HepG2 (cell line): ENCODE measurements at regions not wholly inside any gene's neighbourhood (a gene's known extent, or its start where the extent isn't known, plus 50 kb on each side); places are given as distances from the start of the nearest gene placed in this dataset.
A peak's percentile ranks its signal among the peaks of the same experiment; 100 is the strongest.

Source experiments
- GZF1 ChIP-seq: sonication (generic); formaldehyde crosslinking; IDR thresholded peaks from 2 replicates; pipeline ENCODE4 v1.5.1; 2020; ENCODE audit warnings: mild to moderate bottlenecking, missing genetic modification reagents
- HMG20B ChIP-seq: conservative IDR thresholded peaks from 2 replicates; pipeline ENCODE4 v1.6.1; 2016; ENCODE audit warnings: missing genetic modification reagents, missing compliant biosample characterization
- ISL2 ChIP-seq: sonication (generic); formaldehyde crosslinking; IDR thresholded peaks from 2 replicates; pipeline ENCODE4 v1.5.0; 2020; ENCODE audit warnings: missing genetic modification reagents
- MNT ChIP-seq: fragments of 450-650 bp; IDR thresholded peaks from 2 replicates; pipeline ENCODE4 v1.6.1; 2016
- ZBTB26 ChIP-seq: IDR thresholded peaks from 2 replicates; pipeline ENCODE4 v1.6.1; 2016; ENCODE audit warnings: missing compliant biosample characterization, missing genetic modification reagents, borderline replicate concordance
- ZBTB34 ChIP-seq: sonication (generic); formaldehyde crosslinking; IDR thresholded peaks from 2 replicates; pipeline ENCODE4 v1.8.0; 2022; ENCODE audit warnings: mild to moderate bottlenecking, missing genetic modification reagents
- ZFP41 ChIP-seq: sonication (generic); formaldehyde crosslinking; IDR thresholded peaks from 2 replicates; pipeline ENCODE4 v1.4.0; 2020; ENCODE audit warnings: mild to moderate bottlenecking, missing genetic modification reagents, borderline replicate concordance
- ZNF124 ChIP-seq: sonication (generic); formaldehyde crosslinking; IDR thresholded peaks from 2 replicates; pipeline ENCODE4 v1.4.0; 2020; ENCODE audit warnings: missing genetic modification reagents
- ZNF44 ChIP-seq: sonication (generic); formaldehyde crosslinking; IDR thresholded peaks from 2 replicates; pipeline ENCODE4 v1.5.1; 2020; ENCODE audit warnings: mild to moderate bottlenecking, missing genetic modification reagents
- ZNF556 ChIP-seq: sonication (generic); formaldehyde crosslinking; IDR thresholded peaks from 2 replicates; pipeline ENCODE4 v1.4.0; 2020; ENCODE audit warnings: mild to moderate bottlenecking, missing genetic modification reagents, borderline replicate concordance
- ZNF709 ChIP-seq: sonication (generic); formaldehyde crosslinking; IDR thresholded peaks from 2 replicates; pipeline ENCODE4 v1.5.0; 2020; ENCODE audit warnings: mild to moderate bottlenecking, missing genetic modification reagents
- ZSCAN21 ChIP-seq: sonication (generic); formaldehyde crosslinking; IDR thresholded peaks from 2 replicates; pipeline ENCODE4 v1.8.0; 2022; ENCODE audit warnings: mild to moderate bottlenecking, missing genetic modification reagents, moderate library complexity, borderline replicate concordance
- TF ChIP-seq, protein P1 (sequence below), 2 experiments: sonication (generic) in 1 of 2; formaldehyde crosslinking in 1 of 2; IDR thresholded peaks; 2 replicates each; pipeline versions ENCODE4 v1.4.0 to v1.6.1; 2016 to 2020; ENCODE audit warnings: borderline replicate concordance in 1 of 2, low read depth in 1 of 2, mild to moderate bottlenecking in 1 of 2, missing genetic modification reagents in 1 of 2
- TF ChIP-seq, protein P2 (sequence below): sonication (generic); formaldehyde crosslinking; IDR thresholded peaks from 2 replicates; pipeline ENCODE4 v1.4.0; 2020; ENCODE audit warnings: missing genetic modification reagents, borderline replicate concordance

DNA sequence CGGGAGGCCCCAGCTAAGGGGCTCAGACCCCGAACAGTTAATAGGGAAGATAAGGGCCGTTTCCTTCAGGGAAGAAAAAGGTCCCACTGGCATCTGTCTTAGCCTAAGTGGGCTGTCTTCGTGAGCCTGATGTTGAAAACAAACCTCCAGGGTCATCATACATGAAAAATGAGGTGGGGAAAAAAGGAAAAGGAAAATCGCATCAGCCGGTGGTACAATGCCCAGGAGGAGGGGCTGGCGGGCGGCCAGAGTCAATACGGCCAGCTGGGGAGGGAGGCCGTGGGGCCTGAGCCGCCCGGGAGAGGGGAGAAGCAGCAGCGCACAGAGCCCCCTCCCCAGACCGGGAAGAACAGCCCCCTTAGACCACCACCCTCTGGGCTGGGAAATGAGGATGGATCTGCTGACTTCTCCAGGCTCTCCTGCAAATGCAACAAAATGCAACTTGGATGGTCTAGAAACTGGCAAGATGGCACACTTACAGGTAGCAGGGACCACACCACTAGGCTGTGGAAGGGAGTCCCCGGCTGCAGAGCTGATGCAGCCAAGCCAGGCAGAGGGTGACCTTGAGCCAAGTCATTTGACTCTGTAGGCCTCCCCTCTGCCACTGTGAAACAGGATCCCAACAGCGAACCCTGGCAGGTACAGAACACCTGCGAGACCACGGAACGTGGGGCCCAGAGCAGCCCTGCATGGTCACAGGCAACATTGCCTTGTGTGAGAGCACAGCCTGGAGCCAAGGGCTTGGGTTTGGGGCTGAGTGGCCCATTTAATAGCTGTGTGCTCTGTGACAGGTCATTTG is 448.5 kb downstream of the SOX9 start (continued):
- TF ChIP-seq ZBTB34 (CRISPR knock-in tag) = no peak
- TF ChIP-seq ZBTB26 (CRISPR knock-in tag) = no peak
- TF ChIP-seq MNT = no peak
- TF ChIP-seq, protein P1, sequence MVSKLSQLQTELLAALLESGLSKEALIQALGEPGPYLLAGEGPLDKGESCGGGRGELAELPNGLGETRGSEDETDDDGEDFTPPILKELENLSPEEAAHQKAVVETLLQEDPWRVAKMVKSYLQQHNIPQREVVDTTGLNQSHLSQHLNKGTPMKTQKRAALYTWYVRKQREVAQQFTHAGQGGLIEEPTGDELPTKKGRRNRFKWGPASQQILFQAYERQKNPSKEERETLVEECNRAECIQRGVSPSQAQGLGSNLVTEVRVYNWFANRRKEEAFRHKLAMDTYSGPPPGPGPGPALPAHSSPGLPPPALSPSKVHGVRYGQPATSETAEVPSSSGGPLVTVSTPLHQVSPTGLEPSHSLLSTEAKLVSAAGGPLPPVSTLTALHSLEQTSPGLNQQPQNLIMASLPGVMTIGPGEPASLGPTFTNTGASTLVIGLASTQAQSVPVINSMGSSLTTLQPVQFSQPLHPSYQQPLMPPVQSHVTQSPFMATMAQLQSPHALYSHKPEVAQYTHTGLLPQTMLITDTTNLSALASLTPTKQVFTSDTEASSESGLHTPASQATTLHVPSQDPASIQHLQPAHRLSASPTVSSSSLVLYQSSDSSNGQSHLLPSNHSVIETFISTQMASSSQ (IDR thresholded peaks at IDR 0.05; ENCODE audit: low read depth) = no peak
- TF ChIP-seq, protein P1 (CRISPR knock-in tag; IDR thresholded peaks at IDR 0.05; ENCODE audit: borderline replicate concordance) = no peak
- TF ChIP-seq ZNF44 (CRISPR knock-in tag) = 0 out of 2 replicates have a peak, but pooled peaks have one; percentile 22
- no peak for TF ChIP-seq ZNF556 (CRISPR knock-in tag)
- no peak for TF ChIP-seq GZF1 (CRISPR knock-in tag)
- no peak for TF ChIP-seq ZFP41 (CRISPR knock-in tag)
- no peak for TF ChIP-seq ZNF709
- TF ChIP-seq ZSCAN21 (CRISPR knock-in tag) = no peak; the same call in 1 of the 2 replicates
- TF ChIP-seq ISL2 (CRISPR knock-in tag) = no peak
- TF ChIP-seq, protein P2, sequence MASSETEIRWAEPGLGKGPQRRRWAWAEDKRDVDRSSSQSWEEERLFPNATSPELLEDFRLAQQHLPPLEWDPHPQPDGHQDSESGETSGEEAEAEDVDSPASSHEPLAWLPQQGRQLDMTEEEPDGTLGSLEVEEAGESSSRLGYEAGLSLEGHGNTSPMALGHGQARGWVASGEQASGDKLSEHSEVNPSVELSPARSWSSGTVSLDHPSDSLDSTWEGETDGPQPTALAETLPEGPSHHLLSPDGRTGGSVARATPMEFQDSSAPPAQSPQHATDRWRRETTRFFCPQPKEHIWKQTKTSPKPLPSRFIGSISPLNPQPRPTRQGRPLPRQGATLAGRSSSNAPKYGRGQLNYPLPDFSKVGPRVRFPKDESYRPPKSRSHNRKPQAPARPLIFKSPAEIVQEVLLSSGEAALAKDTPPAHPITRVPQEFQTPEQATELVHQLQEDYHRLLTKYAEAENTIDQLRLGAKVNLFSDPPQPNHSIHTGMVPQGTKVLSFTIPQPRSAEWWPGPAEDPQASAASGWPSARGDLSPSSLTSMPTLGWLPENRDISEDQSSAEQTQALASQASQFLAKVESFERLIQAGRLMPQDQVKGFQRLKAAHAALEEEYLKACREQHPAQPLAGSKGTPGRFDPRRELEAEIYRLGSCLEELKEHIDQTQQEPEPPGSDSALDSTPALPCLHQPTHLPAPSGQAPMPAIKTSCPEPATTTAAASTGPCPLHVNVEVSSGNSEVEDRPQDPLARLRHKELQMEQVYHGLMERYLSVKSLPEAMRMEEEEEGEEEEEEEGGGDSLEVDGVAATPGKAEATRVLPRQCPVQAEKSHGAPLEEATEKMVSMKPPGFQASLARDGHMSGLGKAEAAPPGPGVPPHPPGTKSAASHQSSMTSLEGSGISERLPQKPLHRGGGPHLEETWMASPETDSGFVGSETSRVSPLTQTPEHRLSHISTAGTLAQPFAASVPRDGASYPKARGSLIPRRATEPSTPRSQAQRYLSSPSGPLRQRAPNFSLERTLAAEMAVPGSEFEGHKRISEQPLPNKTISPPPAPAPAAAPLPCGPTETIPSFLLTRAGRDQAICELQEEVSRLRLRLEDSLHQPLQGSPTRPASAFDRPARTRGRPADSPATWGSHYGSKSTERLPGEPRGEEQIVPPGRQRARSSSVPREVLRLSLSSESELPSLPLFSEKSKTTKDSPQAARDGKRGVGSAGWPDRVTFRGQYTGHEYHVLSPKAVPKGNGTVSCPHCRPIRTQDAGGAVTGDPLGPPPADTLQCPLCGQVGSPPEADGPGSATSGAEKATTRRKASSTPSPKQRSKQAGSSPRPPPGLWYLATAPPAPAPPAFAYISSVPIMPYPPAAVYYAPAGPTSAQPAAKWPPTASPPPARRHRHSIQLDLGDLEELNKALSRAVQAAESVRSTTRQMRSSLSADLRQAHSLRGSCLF (CRISPR knock-in tag) = no peak
- no peak for TF ChIP-seq HMG20B (CRISPR knock-in tag)
- no peak for TF ChIP-seq ZNF124 (CRISPR knock-in tag)
